WERI-Rb-1 (cell line): ENCODE measurements at regions not wholly inside any gene's neighbourhood (a gene's known extent, or its start where the extent isn't known, plus 50 kb on each side); places are given as distances from the start of the nearest gene placed in this dataset.

ENCODE experiments used
- DNase-seq: peaks from one replicate; pipeline ENCODE4 v3.0.0-alpha.2; 2020
- H3K27ac ChIP-seq: fragments of 250-450 bp; sonication (Bioruptor Pico); 2 replicates; pipeline ENCODE4 v1.5.1; 2020; ENCODE audit warnings: mild to moderate bottlenecking, moderate library complexity
- H3K27me3 ChIP-seq: fragments of 250-450 bp; sonication (Bioruptor Pico); 2 replicates; pipeline ENCODE4 v1.5.1; 2021; ENCODE audit warnings: mild to moderate bottlenecking, low read depth, moderate library complexity; ENCODE audit not compliant: insufficient read depth, severe bottlenecking
- H3K36me3 ChIP-seq: fragments of 250-450 bp; sonication (Bioruptor Pico); 2 replicates; pipeline ENCODE4 v1.5.1; 2020; ENCODE audit warnings: mild to moderate bottlenecking, moderate library complexity
- H3K4me3 ChIP-seq: 2 replicates; pipeline ENCODE4 v1.5.1; 2011; ENCODE audit warnings: low read depth, mild to moderate bottlenecking, control low read depth, low read length
- H3K9me3 ChIP-seq: fragments of 250-450 bp; sonication (Bioruptor Pico); 2 replicates; pipeline ENCODE4 v1.5.1; 2021; ENCODE audit warnings: mild to moderate bottlenecking, moderate library complexity; ENCODE audit not compliant: severe bottlenecking
- TF ChIP-seq, protein P1 (sequence below): IDR thresholded peaks from 2 replicates; pipeline ENCODE4 v1.5.1; 2011; ENCODE audit warnings: low read depth, mild to moderate bottlenecking, control low read depth, inconsistent platforms, low read length

DNA sequence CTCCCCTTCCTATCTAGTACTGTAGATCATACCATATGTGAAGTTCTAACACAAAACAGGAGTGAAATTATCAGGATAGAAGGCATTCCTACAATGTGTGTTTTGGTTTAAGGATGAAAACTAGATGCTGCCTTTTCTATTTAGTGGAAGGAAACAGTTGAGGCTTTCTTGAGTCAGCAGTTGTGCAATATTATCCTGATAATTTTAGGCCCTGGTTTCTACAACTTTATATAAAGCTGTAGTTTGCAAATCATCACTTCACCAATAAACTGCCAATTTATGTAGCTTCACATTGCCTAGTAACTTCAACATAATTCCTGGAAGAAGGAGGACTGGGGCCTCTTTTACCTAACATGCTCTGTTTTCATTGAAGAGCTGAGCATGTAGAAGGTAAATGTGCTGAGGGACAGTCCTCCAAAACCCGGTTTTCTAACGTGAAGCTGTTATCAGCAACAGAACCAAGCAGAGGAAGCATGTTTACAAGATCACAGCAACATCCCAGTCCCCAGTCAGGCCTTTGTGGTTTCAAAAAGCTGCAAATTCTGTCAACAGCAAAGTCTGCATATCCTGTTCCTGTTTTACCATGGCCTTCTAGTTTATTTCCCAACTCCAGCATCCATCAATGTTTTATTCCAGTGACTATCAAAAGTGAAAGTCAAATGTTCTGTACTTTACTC, 513.4 kb upstream of the MEF2C start:
- Histone ChIP-seq H3K27ac (no peak overlapping the region), H3K4me3 (no peak overlapping the region), H3K36me3 (no peaks in the 10 kb centered on the region), H3K9me3 (no peaks in the 10 kb centered on the region), H3K27me3 (no peaks in the 10 kb centered on the region)
- DNase-seq, result no peak
- TF ChIP-seq, protein P1, sequence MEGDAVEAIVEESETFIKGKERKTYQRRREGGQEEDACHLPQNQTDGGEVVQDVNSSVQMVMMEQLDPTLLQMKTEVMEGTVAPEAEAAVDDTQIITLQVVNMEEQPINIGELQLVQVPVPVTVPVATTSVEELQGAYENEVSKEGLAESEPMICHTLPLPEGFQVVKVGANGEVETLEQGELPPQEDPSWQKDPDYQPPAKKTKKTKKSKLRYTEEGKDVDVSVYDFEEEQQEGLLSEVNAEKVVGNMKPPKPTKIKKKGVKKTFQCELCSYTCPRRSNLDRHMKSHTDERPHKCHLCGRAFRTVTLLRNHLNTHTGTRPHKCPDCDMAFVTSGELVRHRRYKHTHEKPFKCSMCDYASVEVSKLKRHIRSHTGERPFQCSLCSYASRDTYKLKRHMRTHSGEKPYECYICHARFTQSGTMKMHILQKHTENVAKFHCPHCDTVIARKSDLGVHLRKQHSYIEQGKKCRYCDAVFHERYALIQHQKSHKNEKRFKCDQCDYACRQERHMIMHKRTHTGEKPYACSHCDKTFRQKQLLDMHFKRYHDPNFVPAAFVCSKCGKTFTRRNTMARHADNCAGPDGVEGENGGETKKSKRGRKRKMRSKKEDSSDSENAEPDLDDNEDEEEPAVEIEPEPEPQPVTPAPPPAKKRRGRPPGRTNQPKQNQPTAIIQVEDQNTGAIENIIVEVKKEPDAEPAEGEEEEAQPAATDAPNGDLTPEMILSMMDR, result no peak

DNA sequence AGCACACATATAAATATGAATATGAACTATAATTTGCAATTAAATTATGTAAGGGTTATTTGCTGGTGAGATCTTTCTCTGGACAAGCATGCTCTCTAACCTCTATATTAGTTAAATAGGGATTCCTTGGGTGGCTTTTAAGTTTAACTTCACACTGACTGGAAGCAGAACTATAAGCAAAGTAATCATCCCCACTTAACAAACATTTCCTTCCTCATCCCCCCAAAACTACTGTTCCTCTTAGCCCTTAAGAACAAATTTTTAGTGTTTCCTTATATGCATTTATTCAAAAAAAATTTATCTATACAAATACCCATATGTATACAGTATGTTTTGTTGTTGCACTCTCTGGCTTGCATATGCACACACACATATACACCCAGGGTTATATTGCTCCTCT, 512.1 kb upstream of the MEF2C start:
- H3K27ac ChIP-seq, result no peak overlapping the region
- TF ChIP-seq, protein P1, result no peak
- H3K27me3 ChIP-seq, result no peaks in the 10 kb centered on the region
- no peak overlapping the region for H3K4me3 ChIP-seq
- H3K9me3 ChIP-seq, result no peaks in the 10 kb centered on the region
- DNase-seq, result no peak
- no peaks in the 10 kb centered on the region for H3K36me3 ChIP-seq

DNA sequence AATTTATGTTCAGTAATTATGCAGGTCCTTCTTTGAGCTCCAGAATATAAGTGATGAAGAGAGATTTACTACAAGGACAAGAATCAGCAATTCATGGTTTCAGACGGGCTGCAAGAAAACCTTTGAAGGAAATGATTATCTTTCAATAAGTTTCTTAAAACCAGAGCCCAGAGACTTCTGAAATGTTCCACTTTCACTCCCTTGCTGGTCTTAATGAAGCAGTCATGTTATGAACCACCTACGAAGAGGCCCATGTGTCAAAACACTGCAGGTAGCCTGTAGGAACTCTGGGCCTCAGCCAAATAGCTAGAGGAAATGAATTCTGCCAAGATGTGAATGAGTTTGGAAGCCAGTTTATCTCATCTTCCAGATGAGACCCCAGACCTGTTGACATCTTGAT, 505.9 kb upstream of the MEF2C start:
- Histone ChIP-seq H3K36me3 (no peaks in the 10 kb centered on the region), H3K27me3 (no peaks in the 10 kb centered on the region), H3K4me3 (no peak overlapping the region), H3K9me3 (no peaks in the 10 kb centered on the region), H3K27ac (no peak overlapping the region)
- TF ChIP-seq, protein P1, result no peak
- DNase-seq, result no peak

DNA sequence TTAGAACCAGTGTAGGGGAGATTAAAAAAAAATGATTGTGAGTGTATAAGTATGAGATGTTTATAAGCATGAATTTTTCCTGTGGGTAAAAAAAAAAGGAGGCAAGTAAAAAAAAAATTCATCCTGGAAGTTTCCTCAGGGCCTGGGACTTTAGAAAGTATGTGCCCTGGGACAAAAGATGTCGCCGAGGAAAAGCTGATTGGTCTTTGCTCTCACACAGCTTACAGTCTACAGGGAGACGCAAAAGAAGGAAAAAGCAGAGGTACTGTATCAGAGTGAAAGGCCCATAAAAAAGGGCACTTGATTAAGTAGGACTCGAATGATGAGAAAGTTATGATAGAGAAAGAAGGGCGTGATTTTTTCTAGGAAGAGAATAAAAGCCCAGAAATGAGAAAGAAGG, 501.4 kb upstream of the MEF2C start:
- Histone ChIP-seq H3K4me3 (no peak overlapping the region), H3K27ac (no peak overlapping the region), H3K9me3 (no peaks in the 10 kb centered on the region), H3K36me3 (no peaks in the 10 kb centered on the region), H3K27me3 (no peaks in the 10 kb centered on the region)
- no peak for DNase-seq
- TF ChIP-seq, protein P1, result no peak

DNA sequence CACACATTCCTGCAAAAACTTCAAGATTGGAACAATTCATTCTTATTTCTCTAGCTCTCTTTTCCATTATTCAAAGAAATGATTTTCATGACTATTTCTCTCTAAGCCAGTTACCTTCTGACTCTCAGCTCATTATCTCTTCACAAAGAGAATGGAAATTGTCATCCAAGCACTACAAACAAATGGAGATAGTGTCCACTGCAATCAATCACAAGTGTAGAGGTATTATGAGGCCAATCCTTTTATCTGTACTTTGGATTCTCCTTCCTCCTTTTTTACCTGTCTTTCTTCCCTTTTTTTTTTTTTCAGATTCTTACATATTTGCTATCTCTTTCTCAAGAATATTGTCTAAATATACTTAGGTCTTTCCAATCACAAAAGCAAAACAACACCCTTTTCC, 497.7 kb upstream of the MEF2C start:
- Histone ChIP-seq H3K27ac (no peak overlapping the region), H3K9me3 (no peaks in the 10 kb centered on the region), H3K4me3 (no peak overlapping the region), H3K36me3 (no peaks in the 10 kb centered on the region), H3K27me3 (no peaks in the 10 kb centered on the region)
- DNase-seq, result no peak
- TF ChIP-seq, protein P1, result no peak

DNA sequence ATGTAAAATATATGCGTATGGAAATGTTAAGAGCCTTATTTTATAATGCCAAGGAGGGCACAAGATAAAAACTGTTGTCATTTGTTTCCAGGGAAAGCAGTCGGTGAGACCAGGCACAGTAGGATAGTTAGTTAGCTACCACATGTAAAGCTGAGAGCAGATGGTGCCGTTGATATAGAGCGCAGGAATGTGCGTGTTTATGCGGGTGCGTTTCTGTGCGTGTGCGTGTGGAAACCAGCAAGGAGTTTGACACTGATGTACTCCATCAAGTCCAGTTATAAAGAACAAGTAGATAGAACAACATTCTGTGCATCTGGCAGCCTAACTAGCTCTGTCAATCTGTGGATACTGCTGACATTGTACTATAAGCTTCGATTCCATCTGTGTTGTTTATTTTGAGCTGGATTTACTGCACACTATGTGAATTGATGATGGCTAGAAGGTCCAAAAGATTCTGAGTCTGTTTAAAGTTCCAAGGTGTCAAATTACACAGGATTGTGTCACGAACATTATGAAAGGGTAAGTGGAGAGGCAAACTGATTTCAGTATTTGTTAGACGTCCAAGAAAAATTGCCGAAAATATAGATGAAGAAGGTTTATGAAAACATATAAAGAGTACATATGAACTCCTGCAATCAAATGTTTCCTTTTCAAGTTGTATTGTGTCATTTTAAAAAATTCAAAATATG, 494.9 kb upstream of the MEF2C start:
- DNase-seq, result no peak
- Histone ChIP-seq H3K9me3 (no peaks in the 10 kb centered on the region), H3K27me3 (no peaks in the 10 kb centered on the region), H3K36me3 (no peaks in the 10 kb centered on the region), H3K4me3 (no peak overlapping the region), H3K27ac (no peak overlapping the region)
- TF ChIP-seq, protein P1, result no peak
